ENCODE measurements at regions not wholly inside any gene's neighbourhood (a gene's known extent, or its start where the extent isn't known, plus 50 kb on each side); places are given as distances from the start of the nearest gene placed in this dataset.
"Not testable (repeated sequence)": the region's sequence is repeated elsewhere in the genome, so short reads cannot be mapped to it uniquely, and the experiment has no call there.

- TF ChIP-seq CTCF (IDR thresholded peaks at IDR 0.05; ENCODE audit: low read depth, low read length); EZH2phosphoT487 (IDR thresholded peaks at IDR 0.05; ENCODE audit: low read depth): not testable (repeated sequence)
These were observed 2874.4 kb downstream of the RPIA start for GRCh38 chr2:91565689-91566430.

All from OCI-LY3 (cell line).